IMR-90 (cell line): ENCODE measurements at regions not wholly inside any gene's neighbourhood (a gene's known extent, or its start where the extent isn't known, plus 50 kb on each side); places are given as distances from the start of the nearest gene placed in this dataset.

Source experiments
- ATAC-seq: fragments of 200-7000 bp; cut with Tn5 transposase; 2 replicates; pipeline ENCODE4 v1.9.1; 2020; ENCODE audit warnings: low read depth, mild to moderate bottlenecking, moderate library complexity
- BruUV-seq: library from RNA; stranded (reverse); fragments of 400-500 nt; replicated peaks from 2 replicates; lab custom pipeline; 2021; lab: Mats Ljungman, UMichigan
- CTCF ChIA-PET: fragments of 300-600 bp; formaldehyde crosslinking; extraction: SDS; loops from one replicate; lab custom pipeline; 2021; ENCODE audit warnings: antibody characterized with exemption; lab: Yijun Ruan, JAX
- POLR2A ChIA-PET: fragments of 300-600 bp; sonication (Branson Sonifier 250); formaldehyde crosslinking; loops from one replicate; lab custom pipeline; 2022; ENCODE audit warnings: antibody characterized with exemption; ENCODE audit not compliant: unreplicated experiment; lab: Charles Lee
- DNase-seq: peaks from one replicate; pipeline ENCODE4 v3.0.0; 2013
- H2AFZ ChIP-seq: replicated peaks from 2 replicates; pipeline ENCODE3; 2013; ENCODE audit warnings: low read length, mild to moderate bottlenecking; ENCODE audit not compliant: poor library complexity
- H2AK5ac ChIP-seq: 2 replicates; pipeline ENCODE4 v1.6.1; 2013; ENCODE audit warnings: low read depth, low read length, inconsistent platforms
- H2AK9ac ChIP-seq: replicated peaks from 2 replicates; pipeline ENCODE3; 2013; ENCODE audit warnings: mild to moderate bottlenecking, low read depth, low read length, moderate library complexity; ENCODE audit not compliant: poor library complexity
- H2BK120ac ChIP-seq: 2 replicates; pipeline ENCODE4 v1.6.1; 2013; ENCODE audit warnings: low read depth, low read length, inconsistent platforms
- H2BK15ac ChIP-seq: 3 replicates; pipeline ENCODE4 v1.6.1; 2013; ENCODE audit warnings: low read depth, low read length, inconsistent platforms
- H2BK20ac ChIP-seq: 2 replicates; pipeline ENCODE4 v1.6.1; 2013; ENCODE audit warnings: low read depth, mild to moderate bottlenecking, inconsistent platforms, low read length, moderate library complexity
- H2BK5ac ChIP-seq: 2 replicates; pipeline ENCODE4 v1.6.1; 2013; ENCODE audit warnings: mild to moderate bottlenecking, low read depth, low read length, inconsistent platforms; ENCODE audit not compliant: poor library complexity, severe bottlenecking
- H3K14ac ChIP-seq: replicated peaks from 2 replicates; pipeline ENCODE4 v1.6.1; 2013; ENCODE audit warnings: low read depth, low read length, inconsistent platforms
- H3K18ac ChIP-seq: 2 replicates; pipeline ENCODE4 v1.6.1; 2013; ENCODE audit warnings: low read depth, low read length, control low read depth
- H3K23ac ChIP-seq: 2 replicates; pipeline ENCODE4 v1.6.1; 2013; ENCODE audit warnings: low read depth, low read length, inconsistent platforms
- H3K27ac ChIP-seq: 2 replicates; pipeline ENCODE4 v1.5.1; 2013; ENCODE audit warnings: mild to moderate bottlenecking, control low read depth, low read length; ENCODE audit not compliant: insufficient read depth
- H3K27me3 ChIP-seq: 2 replicates; pipeline ENCODE4 v1.6.1; 2013; ENCODE audit warnings: low read length; ENCODE audit not compliant: control insufficient read depth, insufficient read depth
- H3K36me3 ChIP-seq: 2 replicates; pipeline ENCODE4 v1.6.1; 2013; ENCODE audit warnings: low read length, mixed read lengths; ENCODE audit not compliant: control insufficient read depth, insufficient read depth
- H3K4ac ChIP-seq: 2 replicates; pipeline ENCODE4 v1.6.1; 2013; ENCODE audit warnings: low read depth, low read length, inconsistent platforms
- H3K4me1 ChIP-seq: 2 replicates; pipeline ENCODE4 v1.6.1; 2013; ENCODE audit warnings: low read length, mixed read lengths; ENCODE audit not compliant: control insufficient read depth, insufficient read depth
- H3K4me2 ChIP-seq: 2 replicates; pipeline ENCODE4 v1.6.1; 2013; ENCODE audit warnings: low read depth, mild to moderate bottlenecking, control low read depth, low read length, moderate library complexity
- H3K4me3 ChIP-seq: 2 replicates; pipeline ENCODE4 v1.5.1; 2013; ENCODE audit warnings: low read depth, mild to moderate bottlenecking, control low read depth, low read length, moderate library complexity; ENCODE audit not compliant: insufficient read depth
- H3K56ac ChIP-seq: 2 replicates; pipeline ENCODE4 v1.6.1; 2013; ENCODE audit warnings: low read length, inconsistent platforms; ENCODE audit not compliant: insufficient read depth; ENCODE audit errors: extremely low read depth
- H3K79me1 ChIP-seq, 2 experiments: 2 replicates each; pipeline ENCODE4 v1.6.1; 2013; ENCODE audit warnings: low read length in 2 of 2, inconsistent platforms in 1 of 2, low read depth in 1 of 2
- H3K9ac ChIP-seq: 2 replicates; pipeline ENCODE4 v1.6.1; 2013; ENCODE audit warnings: low read depth, low read length, control low read depth
- H3K9me1 ChIP-seq: 2 replicates; pipeline ENCODE4 v1.6.1; 2013; ENCODE audit warnings: low read length, inconsistent platforms; ENCODE audit not compliant: insufficient read depth
- H3K9me3 ChIP-seq: 2 replicates; pipeline ENCODE4 v1.6.1; 2013; ENCODE audit warnings: low read length; ENCODE audit not compliant: control insufficient read depth, insufficient read depth
- H4K20me1 ChIP-seq: 2 replicates; pipeline ENCODE4 v1.6.1; 2013; ENCODE audit warnings: low read length, inconsistent platforms; ENCODE audit not compliant: insufficient read depth
- H4K5ac ChIP-seq: 2 replicates; pipeline ENCODE4 v1.6.1; 2013; ENCODE audit warnings: mild to moderate bottlenecking, low read depth, low read length, control low read depth
- H4K8ac ChIP-seq, 2 experiments: 2 replicates each; pipeline ENCODE4 v1.6.1; 2013; ENCODE audit warnings: low read depth in 2 of 2, low read length in 2 of 2, control low read depth in 1 of 2, inconsistent platforms in 1 of 2
- H4K91ac ChIP-seq: 2 replicates; pipeline ENCODE4 v1.6.1; 2013; ENCODE audit warnings: low read depth, low read length, inconsistent platforms; ENCODE audit not compliant: insufficient read depth
- CEBPB ChIP-seq: IDR thresholded peaks from 2 replicates; pipeline ENCODE4 v1.6.1; 2012; ENCODE audit warnings: low read depth, low read length, improper control_type of control experiment
- FOS ChIP-seq: fragments of 150-350 bp; IDR thresholded peaks from 2 replicates; pipeline ENCODE4 v1.6.1; 2016; ENCODE audit warnings: low read depth, low read length
- MAFK ChIP-seq: IDR thresholded peaks from 2 replicates; pipeline ENCODE4 v1.6.1; 2012; ENCODE audit warnings: low read depth, low read length, improper control_type of control experiment
- MAZ ChIP-seq: IDR thresholded peaks from 2 replicates; pipeline ENCODE4 v1.6.1; 2012; ENCODE audit warnings: low read depth, mild to moderate bottlenecking, low read length, improper control_type of control experiment, moderate library complexity, borderline replicate concordance
- MXI1 ChIP-seq: IDR thresholded peaks from 2 replicates; pipeline ENCODE4 v1.6.1; 2012; ENCODE audit warnings: low read depth, mild to moderate bottlenecking, low read length, moderate library complexity, borderline replicate concordance
- NFE2L2 ChIP-seq: fragments of 150-350 bp; IDR thresholded peaks from 2 replicates; pipeline ENCODE4 v1.6.1; 2016; ENCODE audit warnings: low read depth, mild to moderate bottlenecking, low read length
- SMC3 ChIP-seq: fragments of 150-350 bp; IDR thresholded peaks from 2 replicates; pipeline ENCODE4 v1.6.1; 2016; ENCODE audit warnings: low read depth, mild to moderate bottlenecking, antibody characterized with exemption, low read length, moderate library complexity
- dilution Hi-C: fragments of 300-500 bp; cut with HindIII; formaldehyde crosslinking; loops from one replicate; pipeline ENCODE4 v1.14.3; 2018; ENCODE audit warnings: low sequenced_read_pairs; ENCODE audit not compliant: unreplicated experiment
- in situ Hi-C: fragments of 300-500 bp; cut with MboI; formaldehyde crosslinking; loops from 3 replicates; pipeline ENCODE4 v1.14.3; 2019; ENCODE audit warnings: low sequenced_read_pairs, inconsistent platforms, mixed read lengths
- intact Hi-C: fragments of 100-400 bp; cut with micrococcal nuclease; formaldehyde crosslinking; loops from 2 replicates; pipeline ENCODE4 v1.10.0; 2022
- TF ChIP-seq, protein P1 (sequence below): fragments of 150-350 bp; IDR thresholded peaks from 2 replicates; pipeline ENCODE4 v1.6.1; 2017; ENCODE audit warnings: mild to moderate bottlenecking, antibody characterized with exemption, low read length, low read depth
- TF ChIP-seq, protein P2 (sequence below): fragments of 150-350 bp; IDR thresholded peaks from 2 replicates; pipeline ENCODE4 v1.6.1; 2016; ENCODE audit warnings: low read depth, mild to moderate bottlenecking, low read length, moderate library complexity, borderline replicate concordance

DNA sequence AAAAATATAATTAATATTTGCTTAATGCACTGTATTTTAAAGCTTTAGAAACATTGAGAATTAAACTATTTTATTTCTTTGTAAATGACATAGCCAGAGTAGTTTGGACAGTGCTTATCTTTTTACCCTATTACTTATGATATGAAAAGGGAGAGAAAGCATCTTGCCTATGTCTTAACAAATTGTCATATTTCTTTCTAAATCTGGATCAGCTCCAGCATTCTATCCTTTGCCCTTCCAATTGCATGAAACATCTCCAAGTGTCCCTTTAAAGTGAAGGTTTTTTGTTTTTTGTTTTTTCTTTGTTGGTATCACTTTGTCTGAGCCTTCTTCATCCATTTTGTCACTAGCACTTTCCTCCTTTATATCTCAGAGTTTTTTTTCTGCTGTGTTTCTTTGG lies 511.6 kb upstream of the FAM174A start:
- Histone ChIP-seq H2BK120ac (no peak overlapping the region), H3K9me3 (peaks cover 6% of the 10 kb centered on the region), H3K27ac (no peak overlapping the region), H2BK20ac (no peak overlapping the region), H4K91ac (no peak overlapping the region), H3K36me3 (no peaks in the 10 kb centered on the region), H4K20me1 (no peaks in the 10 kb centered on the region), H3K18ac (no peak overlapping the region), H2BK5ac (no peak overlapping the region), H3K4me2 (no peak overlapping the region), H3K4me3 (no peak overlapping the region), H3K27me3 (no peaks in the 10 kb centered on the region), H2AK9ac (no peak overlapping the region), H2BK15ac (no peak overlapping the region), H4K8ac (no peak overlapping the region), H3K9me1 (no peaks in the 10 kb centered on the region), H3K4me1 (no peaks in the 10 kb centered on the region), H3K56ac (no peak overlapping the region), H2AFZ (no peak overlapping the region), H3K14ac (no peak overlapping the region), H3K9ac (no peak overlapping the region), H3K79me1 (no peaks in the 10 kb centered on the region), H4K5ac (no peak overlapping the region), H3K4ac (no peak overlapping the region), H2AK5ac (no peak overlapping the region), H3K23ac (no peak overlapping the region)
- intact Hi-C loops (no loop called here), dilution Hi-C loops (no loop called here), in situ Hi-C loops (no loop called here)
- CTCF ChIA-PET = no interaction called here
- DNase-seq = no peak
- POLR2A ChIA-PET = no interaction called here
- TF ChIP-seq SMC3 (no peak), FOS (no peak), MXI1 (no peak), CEBPB (no peak), MAZ (no peak), MAFK (no peak), NFE2L2 (no peak)
- TF ChIP-seq, protein P1, sequence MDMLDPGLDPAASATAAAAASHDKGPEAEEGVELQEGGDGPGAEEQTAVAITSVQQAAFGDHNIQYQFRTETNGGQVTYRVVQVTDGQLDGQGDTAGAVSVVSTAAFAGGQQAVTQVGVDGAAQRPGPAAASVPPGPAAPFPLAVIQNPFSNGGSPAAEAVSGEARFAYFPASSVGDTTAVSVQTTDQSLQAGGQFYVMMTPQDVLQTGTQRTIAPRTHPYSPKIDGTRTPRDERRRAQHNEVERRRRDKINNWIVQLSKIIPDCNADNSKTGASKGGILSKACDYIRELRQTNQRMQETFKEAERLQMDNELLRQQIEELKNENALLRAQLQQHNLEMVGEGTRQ = no peak
- TF ChIP-seq, protein P2, sequence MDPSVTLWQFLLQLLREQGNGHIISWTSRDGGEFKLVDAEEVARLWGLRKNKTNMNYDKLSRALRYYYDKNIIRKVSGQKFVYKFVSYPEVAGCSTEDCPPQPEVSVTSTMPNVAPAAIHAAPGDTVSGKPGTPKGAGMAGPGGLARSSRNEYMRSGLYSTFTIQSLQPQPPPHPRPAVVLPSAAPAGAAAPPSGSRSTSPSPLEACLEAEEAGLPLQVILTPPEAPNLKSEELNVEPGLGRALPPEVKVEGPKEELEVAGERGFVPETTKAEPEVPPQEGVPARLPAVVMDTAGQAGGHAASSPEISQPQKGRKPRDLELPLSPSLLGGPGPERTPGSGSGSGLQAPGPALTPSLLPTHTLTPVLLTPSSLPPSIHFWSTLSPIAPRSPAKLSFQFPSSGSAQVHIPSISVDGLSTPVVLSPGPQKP = no peak
- no TSS peak for BruUV-seq
- no peak for ATAC-seq
